ENCODE measurements at regions not wholly inside any gene's neighbourhood (a gene's known extent, or its start where the extent isn't known, plus 50 kb on each side); places are given as distances from the start of the nearest gene placed in this dataset.

GRCh38 chr12:129964826-129965457 lies 61.1 kb upstream of the TMEM132D start:
- Histone ChIP-seq H3K4ac (ENCODE audit: low read depth in 1 of 2, low read length in 2 of 2) (no peak overlapping the region), H3K27ac (ENCODE audit: low read length, poor library complexity, severe bottlenecking) (no peak overlapping the region), H2BK5ac (ENCODE audit: low read depth, low read length, poor library complexity, severe bottlenecking) (no peak overlapping the region), H3K14ac (ENCODE audit: low read length in 2 of 2) (no peak overlapping the region), H3K79me1 (replicated peaks; ENCODE audit: low read length, poor library complexity, severe bottlenecking) (no peaks in the 10 kb centered on the region), H3K4me2 (ENCODE audit: low read length, poor library complexity, severe bottlenecking) (no peak overlapping the region), H2BK15ac (ENCODE audit: low read depth, poor library complexity, severe bottlenecking) (no peak overlapping the region), H4K91ac (ENCODE audit: low read length) (no peak overlapping the region), H2AK5ac (ENCODE audit: low read length, severe bottlenecking) (no peak overlapping the region), H3K9ac (ENCODE audit: low read length) (no peak overlapping the region), H3K27me3 (ENCODE audit: control insufficient read depth in 1 of 2, insufficient read depth in 1 of 2, low read length in 2 of 2) (no peaks in the 10 kb centered on the region), H3K36me3 (ENCODE audit: control insufficient read depth in 1 of 2, insufficient read depth in 2 of 2, low read depth in 1 of 2, low read length in 2 of 2) (no peaks in the 10 kb centered on the region), H3K9me3 (ENCODE audit: control insufficient read depth, low read length) (peaks cover 7% of the 10 kb centered on the region), H2AFZ (ENCODE audit: low read depth, low read length) (no peak overlapping the region), H3K23ac (ENCODE audit: low read length in 2 of 2) (no peak overlapping the region), H3K18ac (ENCODE audit: low read depth in 1 of 2, low read length in 2 of 2) (no peak overlapping the region), H4K8ac (ENCODE audit: low read length) (no peak overlapping the region), H3K4me3 (ENCODE audit: insufficient read depth in 1 of 2, low read depth in 1 of 2, low read length in 2 of 2) (no peak overlapping the region), H2BK120ac (ENCODE audit: low read depth, low read length) (no peak overlapping the region), H3K4me1 (ENCODE audit: control insufficient read depth, insufficient read depth, low read depth, low read length) (no peaks in the 10 kb centered on the region), H2BK12ac (ENCODE audit: low read length in 2 of 2) (no peak overlapping the region)
- WGBS: 57% methylated on average over 4 of the region's 5 CpGs
- no peak for DNase-seq

- Histone ChIP-seq H3K79me1 (replicated peaks; ENCODE audit: low read length, poor library complexity, severe bottlenecking) (no peaks in the 10 kb centered on the region), H2BK5ac (ENCODE audit: low read depth, low read length, poor library complexity, severe bottlenecking) (no peak overlapping the region), H3K9ac (ENCODE audit: low read length) (no peak overlapping the region), H3K4me1 (ENCODE audit: control insufficient read depth, insufficient read depth, low read depth, low read length) (no peaks in the 10 kb centered on the region), H2AK5ac (ENCODE audit: low read length, severe bottlenecking) (no peak overlapping the region), H4K91ac (ENCODE audit: low read length) (no peak overlapping the region), H3K27ac (ENCODE audit: low read length, poor library complexity, severe bottlenecking) (no peak overlapping the region), H3K36me3 (ENCODE audit: control insufficient read depth in 1 of 2, insufficient read depth in 2 of 2, low read depth in 1 of 2, low read length in 2 of 2) (no peaks in the 10 kb centered on the region), H3K18ac (ENCODE audit: low read depth in 1 of 2, low read length in 2 of 2) (no peak overlapping the region), H2BK15ac (ENCODE audit: low read depth, poor library complexity, severe bottlenecking) (no peak overlapping the region), H4K8ac (ENCODE audit: low read length) (no peak overlapping the region), H2BK120ac (ENCODE audit: low read depth, low read length) (no peak overlapping the region), H3K27me3 (ENCODE audit: control insufficient read depth in 1 of 2, insufficient read depth in 1 of 2, low read length in 2 of 2) (no peaks in the 10 kb centered on the region), H2BK12ac (ENCODE audit: low read length in 2 of 2) (no peak overlapping the region), H3K4me3 (ENCODE audit: insufficient read depth in 1 of 2, low read depth in 1 of 2, low read length in 2 of 2) (no peak overlapping the region), H3K4me2 (ENCODE audit: low read length, poor library complexity, severe bottlenecking) (no peak overlapping the region), H3K23ac (ENCODE audit: low read length in 2 of 2) (no peak overlapping the region), H3K9me3 (ENCODE audit: control insufficient read depth, low read length) (peaks cover 7% of the 10 kb centered on the region), H3K4ac (ENCODE audit: low read depth in 1 of 2, low read length in 2 of 2) (no peak overlapping the region), H3K14ac (ENCODE audit: low read length in 2 of 2) (no peak overlapping the region), H2AFZ (ENCODE audit: low read depth, low read length) (no peak overlapping the region)
- 45% methylated on average over 8 of the region's 10 CpGs for WGBS
- DNase-seq: no peak
These were observed 62.5 kb upstream of the TMEM132D start for GRCh38 chr12:129966146-129966995.

GRCh38 chr12:129971721-129972120 lies 67.9 kb upstream of the TMEM132D start:
- Histone ChIP-seq H3K4me2 (ENCODE audit: low read length, poor library complexity, severe bottlenecking) (no peak overlapping the region), H2BK15ac (ENCODE audit: low read depth, poor library complexity, severe bottlenecking) (no peak overlapping the region), H3K4ac (ENCODE audit: low read depth in 1 of 2, low read length in 2 of 2) (no peak overlapping the region), H3K4me3 (ENCODE audit: insufficient read depth in 1 of 2, low read depth in 1 of 2, low read length in 2 of 2) (no peak overlapping the region), H3K27me3 (ENCODE audit: control insufficient read depth in 1 of 2, insufficient read depth in 1 of 2, low read length in 2 of 2) (no peaks in the 10 kb centered on the region), H4K8ac (ENCODE audit: low read length) (no peak overlapping the region), H2BK12ac (ENCODE audit: low read length in 2 of 2) (no peak overlapping the region), H2AK5ac (ENCODE audit: low read length, severe bottlenecking) (no peak overlapping the region), H2BK5ac (ENCODE audit: low read depth, low read length, poor library complexity, severe bottlenecking) (no peak overlapping the region), H3K9me3 (ENCODE audit: control insufficient read depth, low read length) (peaks cover 7% of the 10 kb centered on the region), H3K14ac (ENCODE audit: low read length in 2 of 2) (no peak overlapping the region), H3K23ac (ENCODE audit: low read length in 2 of 2) (no peak overlapping the region), H2BK120ac (ENCODE audit: low read depth, low read length) (no peak overlapping the region), H3K18ac (ENCODE audit: low read depth in 1 of 2, low read length in 2 of 2) (no peak overlapping the region), H2AFZ (ENCODE audit: low read depth, low read length) (no peak overlapping the region), H3K36me3 (ENCODE audit: control insufficient read depth in 1 of 2, insufficient read depth in 2 of 2, low read depth in 1 of 2, low read length in 2 of 2) (no peaks in the 10 kb centered on the region), H3K27ac (ENCODE audit: low read length, poor library complexity, severe bottlenecking) (no peak overlapping the region), H3K79me1 (replicated peaks; ENCODE audit: low read length, poor library complexity, severe bottlenecking) (no peaks in the 10 kb centered on the region), H4K91ac (ENCODE audit: low read length) (no peak overlapping the region), H3K4me1 (ENCODE audit: control insufficient read depth, insufficient read depth, low read depth, low read length) (no peaks in the 10 kb centered on the region), H3K9ac (ENCODE audit: low read length) (no peak overlapping the region)
- DNase-seq: no peak
- 70% methylated on average over 7 of the region's 7 CpGs for WGBS

GRCh38 chr12:129973236-129973961 lies 69.6 kb upstream of the TMEM132D start:
- peaks cover 3% of the 10 kb centered on the region for H3K9me3 ChIP-seq (ENCODE audit: control insufficient read depth, low read length)
- H3K4me1 ChIP-seq (ENCODE audit: control insufficient read depth, insufficient read depth, low read depth, low read length): no peaks in the 10 kb centered on the region
- no peak overlapping the region for H3K14ac ChIP-seq (ENCODE audit: low read length in 2 of 2)
- H3K9ac ChIP-seq (ENCODE audit: low read length): no peak overlapping the region
- H2BK120ac ChIP-seq (ENCODE audit: low read depth, low read length): no peak overlapping the region
- no peak overlapping the region for H2BK12ac ChIP-seq (ENCODE audit: low read length in 2 of 2)
- no peak overlapping the region for H2BK15ac ChIP-seq (ENCODE audit: low read depth, poor library complexity, severe bottlenecking)
- no peak overlapping the region for H2AFZ ChIP-seq (ENCODE audit: low read depth, low read length)
- H3K4me2 ChIP-seq (ENCODE audit: low read length, poor library complexity, severe bottlenecking): no peak overlapping the region
- H3K4ac ChIP-seq (ENCODE audit: low read depth in 1 of 2, low read length in 2 of 2): no peak overlapping the region
- H2BK5ac ChIP-seq (ENCODE audit: low read depth, low read length, poor library complexity, severe bottlenecking): no peak overlapping the region
- no peaks in the 10 kb centered on the region for H3K36me3 ChIP-seq (ENCODE audit: control insufficient read depth in 1 of 2, insufficient read depth in 2 of 2, low read depth in 1 of 2, low read length in 2 of 2)
- H4K91ac ChIP-seq (ENCODE audit: low read length): no peak overlapping the region
- H4K8ac ChIP-seq (ENCODE audit: low read length): no peak overlapping the region
- no peaks in the 10 kb centered on the region for H3K27me3 ChIP-seq (ENCODE audit: control insufficient read depth in 1 of 2, insufficient read depth in 1 of 2, low read length in 2 of 2)
- no peak overlapping the region for H3K18ac ChIP-seq (ENCODE audit: low read depth in 1 of 2, low read length in 2 of 2)
- H3K27ac ChIP-seq (ENCODE audit: low read length, poor library complexity, severe bottlenecking): no peak overlapping the region
- H3K4me3 ChIP-seq (ENCODE audit: insufficient read depth in 1 of 2, low read depth in 1 of 2, low read length in 2 of 2): no peak overlapping the region
- H2AK5ac ChIP-seq (ENCODE audit: low read length, severe bottlenecking): no peak overlapping the region
- WGBS: 67% methylated on average over 2 of the region's 6 CpGs
- DNase-seq: no peak
- H3K79me1 ChIP-seq (replicated peaks; ENCODE audit: low read length, poor library complexity, severe bottlenecking): no peaks in the 10 kb centered on the region
- no peak overlapping the region for H3K23ac ChIP-seq (ENCODE audit: low read length in 2 of 2)

Data from mesenchymal stem cell (in vitro differentiated cells and primary cell).